Uterus (tissue), 2 donors: ENCODE measurements at regions not wholly inside any gene's neighbourhood (a gene's known extent, or its start where the extent isn't known, plus 50 kb on each side); places are given as distances from the start of the nearest gene placed in this dataset.

Experiments
- CTCF ChIP-seq, 4 experiments: fragments of 200-600 bp in 2 of 4; fragments of 450-650 bp in 2 of 4; sonication (generic) in 2 of 4; IDR thresholded peaks; one replicate each; pipeline ENCODE4 v1.5.1; 2016 to 2019; ENCODE audit warnings: antibody characterized with exemption in 4 of 4, mild to moderate bottlenecking in 2 of 4, moderate library complexity in 1 of 4
- POLR2A ChIP-seq, 2 donors: fragments of 450-650 bp; IDR thresholded peaks; one replicate each; pipeline ENCODE4 v1.6.1; 2016; ENCODE audit warnings: antibody characterized with exemption in 2 of 2, mild to moderate bottlenecking in 1 of 2, moderate library complexity in 1 of 2

DNA sequence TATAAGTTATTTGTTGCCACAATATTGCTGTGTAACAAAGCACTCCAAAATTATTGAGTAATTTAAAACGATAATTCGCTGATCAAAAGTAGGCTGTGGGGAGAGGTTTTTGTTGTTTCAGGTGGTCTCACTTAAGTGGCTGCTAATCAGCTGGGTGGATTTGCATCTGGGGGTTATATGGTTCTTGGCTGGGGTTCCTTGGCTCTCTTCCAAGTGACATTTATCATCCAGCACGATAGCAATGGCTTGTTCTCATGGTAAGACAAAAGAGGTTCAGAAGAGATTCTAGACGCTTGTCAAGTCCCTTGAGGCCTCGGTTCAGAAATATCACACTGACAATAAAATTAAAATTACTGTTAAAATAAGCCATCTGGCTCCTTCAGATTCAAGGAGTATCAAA is 1648.8 kb downstream of the GRIK2 start:
- TF ChIP-seq POLR2A (IDR thresholded peaks at IDR 0.05), result no peak
- TF ChIP-seq CTCF (IDR thresholded peaks at IDR 0.05), result no peak
